ENCODE measurements at regions not wholly inside any gene's neighbourhood (a gene's known extent, or its start where the extent isn't known, plus 50 kb on each side); places are given as distances from the start of the nearest gene placed in this dataset.

DNA sequence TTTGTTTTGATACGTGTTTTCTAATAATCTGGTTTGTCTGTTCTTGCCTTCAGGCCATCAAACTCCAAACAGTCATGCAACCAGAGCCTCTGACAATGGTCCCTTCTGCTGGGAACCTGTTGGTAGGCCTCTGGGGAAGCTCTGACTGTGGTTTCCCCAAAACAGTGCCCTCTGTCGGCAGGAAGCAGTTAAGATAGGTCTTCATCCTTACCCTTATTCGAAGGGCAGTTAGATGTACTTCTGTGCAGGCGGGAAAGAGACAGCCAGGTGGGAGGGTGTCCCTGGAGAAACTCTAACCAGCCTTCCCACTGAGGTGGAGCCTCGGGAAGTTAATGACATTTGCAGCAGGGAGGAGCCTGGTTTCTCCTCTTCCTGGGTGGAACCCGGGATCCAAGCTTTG is 81.6 kb upstream of the CHMP2B start:
- TF ChIP-seq, protein P1, sequence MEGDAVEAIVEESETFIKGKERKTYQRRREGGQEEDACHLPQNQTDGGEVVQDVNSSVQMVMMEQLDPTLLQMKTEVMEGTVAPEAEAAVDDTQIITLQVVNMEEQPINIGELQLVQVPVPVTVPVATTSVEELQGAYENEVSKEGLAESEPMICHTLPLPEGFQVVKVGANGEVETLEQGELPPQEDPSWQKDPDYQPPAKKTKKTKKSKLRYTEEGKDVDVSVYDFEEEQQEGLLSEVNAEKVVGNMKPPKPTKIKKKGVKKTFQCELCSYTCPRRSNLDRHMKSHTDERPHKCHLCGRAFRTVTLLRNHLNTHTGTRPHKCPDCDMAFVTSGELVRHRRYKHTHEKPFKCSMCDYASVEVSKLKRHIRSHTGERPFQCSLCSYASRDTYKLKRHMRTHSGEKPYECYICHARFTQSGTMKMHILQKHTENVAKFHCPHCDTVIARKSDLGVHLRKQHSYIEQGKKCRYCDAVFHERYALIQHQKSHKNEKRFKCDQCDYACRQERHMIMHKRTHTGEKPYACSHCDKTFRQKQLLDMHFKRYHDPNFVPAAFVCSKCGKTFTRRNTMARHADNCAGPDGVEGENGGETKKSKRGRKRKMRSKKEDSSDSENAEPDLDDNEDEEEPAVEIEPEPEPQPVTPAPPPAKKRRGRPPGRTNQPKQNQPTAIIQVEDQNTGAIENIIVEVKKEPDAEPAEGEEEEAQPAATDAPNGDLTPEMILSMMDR (IDR thresholded peaks at IDR 0.05): no peak
- no peak for TF ChIP-seq EP300 (IDR thresholded peaks at IDR 0.05)
- TF ChIP-seq POLR2A (IDR thresholded peaks at IDR 0.05): no peak
